ENCODE measurements at regions not wholly inside any gene's neighbourhood (a gene's known extent, or its start where the extent isn't known, plus 50 kb on each side); places are given as distances from the start of the nearest gene placed in this dataset.

DNA sequence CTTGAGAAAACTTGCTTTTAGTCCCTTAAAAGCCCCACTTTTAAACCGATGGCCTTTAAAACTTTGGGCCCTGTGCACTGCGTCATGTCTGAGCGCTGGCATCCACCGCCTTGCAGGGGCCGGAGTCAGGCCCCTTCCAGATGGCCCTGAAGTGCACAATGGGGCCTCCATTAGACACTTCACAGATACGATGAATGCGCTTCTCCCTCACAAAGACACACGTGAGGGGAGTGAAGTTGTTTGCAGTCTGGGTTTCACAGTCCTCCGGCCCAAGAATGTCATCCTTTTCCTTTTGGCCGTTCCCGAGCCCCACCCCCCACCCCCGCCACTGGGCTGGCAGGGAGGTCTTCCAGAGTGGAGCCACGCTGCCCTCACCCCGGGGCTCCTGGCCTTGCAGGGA is 415.1 kb upstream of the SALL3 start:
- DNase-seq (ENCODE audit: low read depth): no peak

DNA sequence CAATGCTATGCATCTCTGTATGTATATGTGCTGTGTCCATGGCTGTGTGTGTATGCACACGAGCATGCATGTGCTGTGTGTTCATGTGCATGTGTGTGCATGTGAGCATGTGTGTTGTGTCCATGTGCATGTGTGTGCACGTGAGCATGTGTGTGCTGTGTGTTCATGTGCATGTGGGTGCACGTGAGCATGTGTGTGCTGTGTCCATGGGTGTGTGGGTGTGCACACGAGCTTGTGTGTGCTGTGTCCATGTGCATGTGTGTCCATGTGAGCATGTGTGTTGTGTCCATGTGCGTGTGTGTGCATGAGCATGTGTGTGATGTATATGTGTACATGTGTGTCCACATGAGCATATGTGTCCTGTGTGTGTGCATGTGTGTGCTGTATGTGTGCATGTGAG is 414.4 kb upstream of the SALL3 start:
- no peak for DNase-seq (ENCODE audit: low read depth)

DNA sequence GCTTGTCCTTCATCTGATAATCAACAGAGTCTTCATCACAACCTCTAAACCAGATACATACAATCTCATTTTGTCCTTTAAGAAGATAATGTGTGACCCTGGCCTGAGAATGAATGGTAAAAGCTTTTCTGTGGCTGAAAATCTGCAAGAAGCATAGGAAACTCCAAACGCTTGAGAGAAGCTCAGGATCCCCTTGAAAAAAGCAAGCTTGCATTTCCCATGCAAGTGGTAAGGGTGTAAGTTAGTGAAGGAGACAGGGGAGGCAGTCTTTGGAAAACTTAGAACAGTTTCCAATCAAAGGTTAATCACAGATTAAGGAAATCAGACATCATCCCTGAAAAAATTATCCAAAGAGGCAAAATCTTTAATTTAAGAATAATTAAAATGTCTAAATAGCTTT is 413.6 kb upstream of the SALL3 start:
- no peak for DNase-seq (ENCODE audit: low read depth)

DNA sequence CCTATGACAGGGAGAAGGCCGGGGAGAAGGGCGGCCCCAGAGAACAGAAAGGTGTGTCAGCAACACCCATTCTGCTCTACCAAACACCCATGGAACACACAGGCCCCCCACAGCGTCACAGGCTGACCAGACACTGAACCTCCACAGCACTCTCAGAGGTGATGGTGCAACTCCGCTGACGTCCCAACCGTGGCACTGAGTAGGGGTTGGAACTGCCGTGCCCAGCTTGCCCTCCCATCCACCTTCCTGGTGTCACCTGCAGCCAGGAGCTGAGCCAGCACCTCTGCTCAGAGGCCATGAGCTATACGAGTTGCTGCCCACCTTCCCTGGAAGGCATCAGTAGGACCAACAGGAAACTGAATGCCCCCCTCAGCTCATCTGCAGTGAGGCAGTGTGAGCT is 412.9 kb upstream of the SALL3 start:
- no peak for DNase-seq (ENCODE audit: low read depth)

DNA sequence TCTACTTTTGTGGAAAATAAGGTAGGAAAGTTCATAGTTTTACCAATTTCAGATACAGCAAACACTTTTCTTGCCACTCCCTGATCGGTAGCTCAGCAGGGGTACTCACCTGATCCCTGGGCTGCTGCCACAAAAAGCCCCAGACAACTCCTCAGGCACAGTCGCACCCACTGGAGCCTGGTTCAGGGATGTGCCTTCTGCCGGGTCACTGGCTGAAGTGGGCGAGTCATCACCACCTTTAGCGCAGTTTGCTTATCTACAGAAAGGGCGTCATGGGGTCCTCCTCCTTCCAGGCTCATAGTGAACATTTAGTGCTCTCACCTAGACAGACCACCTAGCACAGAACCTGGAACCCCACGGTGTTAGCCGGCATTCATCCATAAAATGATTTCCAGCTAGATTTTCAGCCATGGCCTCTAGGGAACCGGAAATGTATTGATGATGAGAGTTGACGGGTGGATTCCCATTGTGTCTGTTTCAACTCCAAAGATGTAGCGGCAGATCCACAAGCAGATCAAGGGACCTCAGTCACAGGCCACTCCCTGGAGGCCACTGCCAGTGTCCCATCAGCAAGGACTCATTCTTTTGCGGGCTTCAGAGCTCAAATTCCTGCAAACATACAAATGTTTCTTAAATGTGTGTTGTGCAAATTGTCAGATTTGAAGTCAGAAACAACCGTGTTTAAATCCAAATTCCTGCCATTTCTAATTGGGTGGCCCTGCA is 408.4 kb upstream of the SALL3 start:
- no peak for DNase-seq (ENCODE audit: low read depth)

DNA sequence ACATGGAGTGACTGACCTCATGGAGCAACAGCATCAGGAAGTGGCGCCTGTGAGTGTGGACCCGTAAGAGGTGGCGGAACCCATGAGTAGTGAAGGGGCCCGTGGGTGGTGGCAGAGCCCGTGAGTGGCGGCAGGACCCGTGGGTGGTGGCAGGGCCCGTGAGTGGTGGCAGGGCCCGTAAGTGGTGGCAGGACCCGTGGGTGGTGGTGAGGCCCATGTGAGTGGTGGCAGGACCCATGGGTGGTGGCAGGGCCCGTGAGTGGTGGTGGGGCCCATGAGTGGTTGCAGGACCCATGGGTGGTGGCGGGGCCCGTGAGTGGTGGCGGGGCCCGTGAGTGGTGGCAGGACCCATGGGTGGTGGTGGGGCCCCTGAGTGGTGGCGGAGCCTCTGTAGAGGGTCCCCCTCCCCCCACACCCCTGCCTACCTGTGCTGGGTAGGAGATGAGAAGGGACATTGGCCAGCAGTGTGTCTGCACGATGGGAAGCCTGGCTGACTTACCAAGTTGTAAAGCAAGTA is 407.7 kb upstream of the SALL3 start:
- no peak for DNase-seq (ENCODE audit: low read depth)

DNA sequence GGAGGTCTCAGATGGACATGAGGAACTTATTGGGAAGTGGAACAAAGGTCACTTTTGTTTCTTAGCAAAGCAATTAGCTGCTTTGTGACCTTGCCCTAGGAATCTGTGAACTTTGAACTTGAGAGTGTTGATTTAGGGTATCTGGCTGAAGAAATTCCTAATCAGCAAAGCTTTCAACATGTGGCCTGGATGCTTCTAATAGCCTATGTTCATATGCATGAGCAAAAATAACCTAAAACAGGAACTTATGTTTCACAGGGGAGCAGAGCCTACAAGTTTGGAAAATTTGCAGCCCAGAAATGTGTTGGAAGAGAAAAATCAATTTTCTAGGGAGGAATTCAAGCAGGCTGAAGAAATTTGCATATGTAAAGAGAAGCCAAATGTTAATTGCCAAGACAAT is 405.8 kb upstream of the SALL3 start:
- no peak for DNase-seq (ENCODE audit: low read depth)

DNA sequence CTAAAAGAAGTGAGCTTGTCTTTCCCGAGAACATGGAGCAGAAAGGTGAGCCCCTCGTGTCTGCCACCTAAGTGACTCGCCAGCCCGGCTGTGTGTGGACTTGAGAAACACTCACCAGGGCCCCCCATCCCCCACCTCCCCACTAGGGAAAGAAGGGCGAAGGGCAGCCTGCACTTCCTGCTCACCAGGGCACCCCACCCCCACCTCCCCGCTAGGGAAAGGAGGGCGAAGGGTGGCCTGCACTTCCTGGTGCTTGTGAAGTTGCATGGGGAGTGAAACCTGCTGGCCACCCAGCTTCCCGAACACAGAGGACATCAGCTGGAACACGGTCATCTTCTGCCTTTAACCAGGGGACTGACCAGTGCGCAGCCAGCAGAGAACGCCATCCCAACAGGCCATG is 402.7 kb upstream of the SALL3 start:
- no peak for DNase-seq (ENCODE audit: low read depth)

DNA sequence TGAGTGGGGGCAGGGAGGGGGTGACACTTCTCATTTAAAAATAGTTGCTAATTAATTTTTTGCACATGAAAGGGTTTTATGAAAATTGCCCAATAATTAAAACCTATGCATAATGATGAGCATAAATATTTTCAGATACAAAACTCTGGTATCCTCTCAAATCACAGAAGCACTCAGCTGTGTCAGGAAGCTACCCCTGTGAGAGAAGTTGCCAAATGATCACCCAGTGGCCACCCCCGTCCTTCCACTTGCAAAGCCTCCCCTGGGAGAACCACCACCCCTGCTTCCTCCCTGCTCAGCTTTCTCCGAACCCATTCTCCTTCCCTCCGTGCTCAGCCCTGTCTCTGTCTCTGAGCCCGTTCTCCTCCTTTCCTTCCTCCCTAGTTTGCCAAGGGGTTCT is 400.2 kb upstream of the SALL3 start:
- DNase-seq (ENCODE audit: low read depth): no peak

DNA sequence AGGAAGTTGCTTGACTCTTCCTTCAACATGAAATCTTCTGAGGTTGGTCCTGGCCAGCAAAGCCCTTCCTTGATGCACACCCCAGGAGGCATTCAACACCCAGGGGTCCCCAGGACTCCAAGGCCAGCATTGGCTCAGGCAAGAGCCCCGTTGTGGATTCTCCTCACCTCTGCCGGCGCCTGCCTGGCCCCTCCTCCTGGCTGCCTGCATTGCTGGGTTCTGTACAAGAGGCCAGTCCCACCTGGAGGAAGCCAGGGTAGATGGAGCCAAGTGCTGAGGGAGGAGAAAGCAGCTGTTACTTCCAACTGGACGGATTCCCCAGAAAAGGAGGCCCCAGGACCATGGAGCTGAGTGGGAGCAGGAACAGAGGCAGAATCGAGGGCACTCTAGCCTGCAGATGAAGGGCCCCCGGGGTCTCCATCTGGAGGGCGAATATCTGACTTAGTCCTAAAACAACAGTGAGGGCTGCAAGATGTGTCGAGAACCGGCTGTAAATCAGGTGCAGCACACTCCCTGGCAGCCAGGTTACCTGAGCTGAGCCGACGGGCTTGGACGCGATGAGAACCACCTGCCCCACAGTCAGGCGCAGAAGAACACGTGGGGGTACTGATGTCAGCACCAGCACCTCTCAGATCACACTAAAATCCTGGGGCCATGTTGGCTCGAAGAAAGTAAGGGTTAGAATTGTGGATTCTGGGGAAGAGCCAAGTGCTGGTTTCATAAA is 399.6 kb upstream of the SALL3 start:
- no peak for DNase-seq (ENCODE audit: low read depth)

DNA sequence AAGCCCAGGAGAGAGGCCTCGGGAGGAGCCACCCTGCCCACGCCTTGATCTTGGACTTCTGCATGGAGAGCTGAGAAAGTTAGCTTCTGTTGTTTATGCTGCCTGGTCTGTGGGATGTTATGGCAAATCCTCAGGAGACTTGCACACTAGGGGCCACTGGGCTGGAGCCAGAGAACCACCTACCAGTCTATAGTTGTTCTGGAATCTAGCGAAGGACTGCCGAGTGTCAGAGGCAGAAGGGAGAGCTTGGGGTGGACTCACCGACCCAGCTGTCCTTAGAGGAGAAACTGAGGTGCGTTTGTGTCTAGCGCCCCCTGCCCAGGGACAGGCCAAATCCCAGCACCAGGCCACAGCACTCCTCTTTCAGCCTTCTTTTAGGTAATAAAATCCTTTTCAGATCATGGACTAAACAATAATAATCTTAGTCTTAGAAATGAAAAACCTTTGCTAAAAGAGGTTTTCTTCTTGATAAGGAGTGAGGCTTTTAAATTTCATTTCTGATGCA is 398.7 kb upstream of the SALL3 start:
- no peak for DNase-seq (ENCODE audit: low read depth)

DNA sequence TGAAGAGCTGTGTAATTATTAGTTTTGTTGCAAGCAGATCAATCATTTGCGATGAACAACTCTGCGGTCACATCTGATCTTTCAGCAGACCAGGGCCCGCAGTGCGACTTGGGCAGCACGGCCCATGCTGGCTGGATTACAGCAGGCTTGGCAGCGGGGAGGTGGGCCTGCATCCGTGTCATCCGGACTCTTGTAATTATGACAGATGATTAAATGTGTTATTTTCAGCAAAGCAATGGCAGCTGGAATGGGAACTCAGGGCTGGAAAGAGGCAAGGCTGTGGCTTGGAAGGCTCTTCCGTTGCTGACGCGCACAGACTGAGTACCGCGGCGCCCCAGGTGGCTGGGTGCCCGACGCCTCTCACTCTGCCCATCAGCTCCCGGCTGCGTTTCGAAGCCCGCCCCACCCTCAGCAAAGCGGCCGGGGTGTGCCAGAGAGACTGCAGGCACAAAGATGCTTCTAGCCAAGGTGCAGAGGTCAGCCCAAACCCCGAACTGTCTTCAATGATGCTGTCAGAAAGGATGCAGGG is 397.4 kb upstream of the SALL3 start:
- DNase-seq (ENCODE audit: low read depth): no peak

DNA sequence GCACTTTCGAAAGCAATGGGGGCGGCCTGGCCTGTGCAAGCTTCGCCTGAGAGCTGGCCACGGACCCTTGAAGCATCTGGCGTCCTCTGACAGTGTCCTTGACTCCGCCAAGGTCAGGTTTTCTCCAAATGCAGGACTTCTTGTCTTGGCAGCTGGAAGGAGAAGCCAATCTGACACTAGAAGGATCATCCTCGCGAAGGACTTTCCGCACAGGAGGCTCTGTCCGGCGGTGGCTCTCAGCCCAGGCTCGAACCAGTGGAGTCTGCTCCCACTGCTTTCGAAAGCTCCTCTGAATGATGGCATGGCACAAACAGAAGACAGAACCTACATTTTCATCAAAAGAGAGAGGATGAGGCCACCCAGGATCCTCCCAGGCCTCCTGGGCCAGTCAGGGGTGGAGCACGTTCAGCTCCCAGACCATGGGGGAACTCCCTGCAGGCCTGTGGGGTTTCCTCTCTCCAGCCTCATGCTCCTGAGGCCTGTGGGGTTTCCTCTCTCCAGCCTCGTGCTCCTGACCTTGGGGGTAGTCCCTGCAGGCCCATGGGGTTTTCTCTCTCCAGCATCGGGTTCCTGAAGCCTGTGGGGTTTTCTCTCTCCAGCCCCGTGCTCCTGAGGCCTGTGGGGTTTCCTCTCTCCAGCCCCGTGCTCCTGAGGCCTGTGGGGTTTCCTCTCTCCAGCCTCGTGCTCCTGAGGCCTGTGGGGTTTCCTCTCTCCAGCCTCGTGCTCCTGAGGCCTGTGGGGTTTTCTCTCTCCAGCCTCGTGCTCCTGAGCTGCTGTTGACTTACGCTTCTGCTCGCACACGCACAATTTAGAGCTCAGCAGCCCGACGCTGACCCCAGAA is 396.5 kb upstream of the SALL3 start:
- DNase-seq (ENCODE audit: low read depth): no peak

DNA sequence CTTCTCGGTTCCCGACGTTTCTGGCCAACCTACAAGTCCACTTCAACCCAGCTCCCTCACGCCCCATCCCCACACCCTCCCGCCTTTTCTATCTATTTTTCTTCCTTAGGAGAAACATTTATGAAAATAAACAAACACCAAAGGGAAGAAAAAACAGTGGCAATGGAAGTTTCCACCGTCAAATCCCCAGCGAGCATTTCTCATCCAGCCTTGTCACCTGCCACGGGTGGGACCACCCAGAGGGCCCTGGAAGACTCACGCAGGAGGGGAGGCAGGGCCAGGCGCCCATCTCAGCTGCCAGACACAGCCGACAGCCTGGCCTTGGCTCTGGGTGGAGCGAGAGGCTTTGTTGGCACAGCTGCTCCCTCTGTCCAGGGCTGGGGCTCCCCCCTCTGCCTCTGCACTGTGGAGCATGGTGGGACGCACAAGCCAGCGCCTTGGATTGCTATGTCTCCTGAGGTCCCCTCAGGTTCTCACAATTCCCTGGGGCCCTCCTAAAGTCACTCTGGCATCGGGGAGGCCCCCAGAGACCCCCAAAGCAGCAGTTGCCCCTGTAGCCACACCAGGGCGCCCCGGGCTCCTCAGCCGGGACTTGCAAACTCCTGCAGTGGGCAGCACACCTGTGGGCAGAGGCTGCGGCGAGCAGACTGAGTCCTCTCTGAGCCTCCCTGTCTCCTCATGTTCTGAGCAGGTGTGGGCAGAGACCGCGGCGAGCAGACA is 395.7 kb upstream of the SALL3 start:
- DNase-seq (ENCODE audit: low read depth): no peak

DNA sequence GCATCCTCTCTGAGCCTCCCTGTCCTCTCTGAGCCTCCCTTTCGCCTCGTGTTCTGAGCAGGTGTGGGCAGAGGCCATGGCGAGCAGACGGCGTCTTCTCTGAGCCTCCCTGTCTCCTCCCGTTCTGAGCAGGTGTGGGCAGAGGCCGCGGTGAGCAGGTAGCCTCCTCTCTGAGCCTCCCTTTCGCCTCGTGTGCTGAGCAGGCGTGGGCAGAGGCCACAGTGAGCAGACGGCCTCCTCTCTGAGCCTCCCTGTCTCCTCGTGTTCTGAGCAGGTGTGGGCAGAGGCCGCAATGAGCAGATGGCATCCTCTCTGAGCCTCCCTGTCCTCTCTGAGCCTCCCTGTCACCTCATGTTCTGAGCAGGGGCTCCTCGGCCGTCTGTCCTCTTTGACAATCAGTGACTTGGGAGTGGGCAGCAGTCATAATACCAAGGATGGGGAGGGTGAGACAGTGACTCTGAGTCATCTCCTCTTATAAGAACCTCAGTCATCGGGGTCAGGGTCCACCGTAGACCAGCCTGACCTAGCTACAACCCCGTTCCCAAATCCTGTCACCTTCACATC is 395.1 kb upstream of the SALL3 start:
- DNase-seq (ENCODE audit: low read depth): no peak

DNA sequence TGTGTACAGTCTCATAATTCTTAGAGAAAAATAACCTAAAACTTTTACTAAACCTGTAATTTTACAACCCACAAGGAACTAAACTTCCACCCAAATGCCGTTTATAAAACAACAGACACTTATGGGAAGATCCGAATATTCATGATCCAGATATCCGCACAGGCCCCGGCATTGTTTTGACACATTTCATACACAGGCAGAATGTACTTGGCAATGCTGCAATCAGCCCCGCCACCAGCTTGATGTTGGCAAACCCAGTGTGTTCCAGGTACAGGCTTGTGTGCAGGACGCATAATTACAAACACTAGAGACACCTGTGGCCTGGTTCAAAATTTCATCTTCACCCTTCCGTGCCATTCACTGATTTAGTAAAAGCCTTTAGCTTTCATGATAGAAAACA is 393.0 kb upstream of the SALL3 start:
- no peak for DNase-seq (ENCODE audit: low read depth)

DNA sequence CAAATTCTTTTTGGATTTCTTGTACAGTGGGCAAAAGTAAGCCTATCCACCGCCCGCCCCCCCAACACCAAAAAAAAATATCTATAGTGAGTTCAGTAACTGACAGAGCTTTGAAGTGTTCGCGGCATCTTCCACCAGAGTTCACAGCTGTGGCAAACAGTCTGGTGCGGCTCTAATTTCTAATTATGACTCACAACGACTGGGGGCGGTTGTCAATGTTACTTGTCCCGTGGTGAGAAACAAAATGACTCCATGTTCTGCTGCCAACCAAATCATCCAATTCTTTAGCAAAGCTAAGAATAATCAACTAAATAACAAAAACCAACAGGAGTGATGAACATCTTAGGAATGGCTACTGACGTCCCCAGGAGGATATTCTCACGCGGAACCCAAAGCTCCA is 392.5 kb upstream of the SALL3 start:
- no peak for DNase-seq (ENCODE audit: low read depth)

DNA sequence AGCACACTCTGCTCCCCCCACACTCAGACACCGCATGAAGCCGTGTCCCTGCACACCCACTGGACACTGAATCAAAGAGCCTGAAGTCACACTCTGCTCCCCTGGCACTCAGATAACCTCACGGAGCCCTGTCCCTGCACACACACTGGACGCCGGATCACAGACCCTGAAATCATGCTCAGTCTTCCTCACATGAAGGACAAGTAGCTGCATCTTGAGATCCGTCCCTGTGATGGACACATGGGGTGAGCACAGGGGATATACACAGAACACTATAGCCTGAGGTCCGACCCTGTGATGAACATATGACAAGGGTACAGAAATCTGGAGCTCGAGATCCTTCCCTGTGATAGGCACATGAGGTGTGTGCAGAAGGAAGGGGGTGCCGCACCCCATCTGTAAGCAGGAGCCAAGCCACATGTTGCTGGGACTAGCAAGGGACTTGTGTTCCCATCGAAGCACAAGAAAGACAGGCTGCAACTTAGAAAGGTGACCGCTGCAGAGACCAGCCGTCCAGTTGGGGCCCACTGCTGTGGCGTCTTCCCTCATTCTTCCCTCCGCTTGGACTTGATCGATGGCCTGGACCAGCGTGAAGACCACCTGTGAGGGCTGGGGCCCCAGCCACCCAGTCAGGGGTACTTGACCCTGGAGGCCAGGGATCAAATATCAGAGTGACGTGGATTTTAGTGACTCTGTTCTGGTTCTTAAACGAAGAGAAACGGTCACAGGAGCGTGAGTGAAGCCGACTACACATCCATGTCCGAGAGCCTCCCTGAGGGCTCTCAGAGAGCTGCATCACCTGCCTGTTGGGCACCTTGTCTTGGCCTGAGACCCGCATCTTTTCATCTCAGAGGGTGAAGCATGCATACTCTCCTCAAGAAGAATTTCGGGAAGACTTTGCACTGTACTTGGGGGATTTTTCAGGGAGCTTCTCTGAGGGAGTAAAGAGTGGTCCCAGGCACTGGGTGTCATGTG is 391.7 kb upstream of the SALL3 start:
- no peak for DNase-seq (ENCODE audit: low read depth)

DNA sequence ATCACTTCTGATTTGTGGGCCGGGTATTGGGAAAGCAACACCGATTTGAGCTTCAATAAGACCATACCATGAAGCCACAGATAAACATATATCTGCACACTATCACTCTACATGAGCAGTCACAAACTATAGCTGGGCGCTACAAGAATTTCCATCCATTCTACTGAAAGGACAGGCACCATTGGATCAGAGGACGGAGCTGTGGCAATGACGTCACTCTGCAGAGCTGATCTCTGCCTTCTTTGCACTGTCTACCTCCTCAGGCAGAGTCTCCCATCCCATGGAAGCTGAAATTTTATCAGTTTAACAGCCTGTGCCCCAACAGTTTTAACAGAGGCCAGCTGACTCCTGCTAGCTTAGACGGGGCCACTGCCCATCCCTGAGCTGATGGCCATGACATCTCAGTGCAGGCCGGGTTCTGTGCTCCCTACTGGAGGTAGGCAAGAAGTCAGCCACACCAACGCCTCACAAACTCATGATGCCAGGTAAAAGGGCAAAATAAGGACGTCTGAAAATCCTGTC is 389.6 kb upstream of the SALL3 start:
- DNase-seq (ENCODE audit: low read depth): no peak

DNA sequence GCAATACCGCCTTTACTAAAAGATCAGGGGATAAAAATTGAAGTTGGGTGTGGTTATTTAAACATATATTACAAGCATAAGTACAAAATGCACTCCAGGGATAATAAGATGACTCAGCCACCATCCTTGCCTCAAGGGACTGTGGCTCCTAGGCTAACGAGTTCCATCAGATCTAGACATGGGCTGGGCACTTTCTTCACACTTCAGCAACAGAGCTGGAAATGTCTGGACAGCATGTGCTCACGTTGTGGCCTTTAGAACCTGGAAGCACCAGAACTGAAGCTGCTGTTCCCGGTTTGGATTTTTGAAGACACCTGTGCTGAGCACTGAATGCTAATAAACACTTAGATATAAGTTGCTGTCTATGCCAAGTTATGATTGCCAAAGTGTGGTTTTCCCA is 384.2 kb upstream of the SALL3 start:
- DNase-seq (ENCODE audit: low read depth): no peak
